HCT116 (cell line): ENCODE measurements at regions not wholly inside any gene's neighbourhood (a gene's known extent, or its start where the extent isn't known, plus 50 kb on each side); places are given as distances from the start of the nearest gene placed in this dataset.

Experiments
- CBX3 ChIP-seq: IDR thresholded peaks from 2 replicates; pipeline ENCODE4 v1.6.1; 2012; ENCODE audit warnings: low read depth
- CTCF ChIP-seq, 3 experiments: fragments of 200-600 bp in 1 of 3; sonication (generic) in 1 of 3; IDR thresholded peaks in 2 of 3; conservative IDR thresholded peaks in 1 of 3; 2 replicates each; pipeline ENCODE4 v1.5.1; 2012 to 2017; ENCODE audit warnings: low read depth in 2 of 3, low read length in 2 of 3, antibody characterized with exemption in 1 of 3, borderline replicate concordance in 1 of 3, control low read depth in 1 of 3, mild to moderate bottlenecking in 1 of 3, mixed read lengths in 1 of 3, mixed run types in 1 of 3, moderate library complexity in 1 of 3; ENCODE audit not compliant: insufficient read depth in 1 of 3
- EZH2 ChIP-seq: fragments of 200-600 bp; sonication (generic); IDR thresholded peaks from 2 replicates; pipeline ENCODE4 v1.6.1; 2017; ENCODE audit warnings: antibody characterized with exemption, mixed run types
- EZH2phosphoT487 ChIP-seq: fragments of 200-600 bp; IDR thresholded peaks from 2 replicates; pipeline ENCODE4 v1.6.1; 2018; ENCODE audit warnings: antibody characterized with exemption, borderline replicate concordance
- FOSL1 ChIP-seq: IDR thresholded peaks from 2 replicates; pipeline ENCODE4 v1.6.1; 2012; ENCODE audit warnings: low read depth
- POLR2A ChIP-seq: IDR thresholded peaks from 2 replicates; pipeline ENCODE4 v1.7.0; 2011; ENCODE audit warnings: borderline replicate concordance; ENCODE audit not compliant: insufficient read depth, insufficient read length; ENCODE audit errors: extremely low read depth
- POLR2AphosphoS5 ChIP-seq: IDR thresholded peaks from 2 replicates; pipeline ENCODE4 v1.6.1; 2011; ENCODE audit warnings: mild to moderate bottlenecking, low read depth, low read length, moderate library complexity
- ZNF274 ChIP-seq: fragments of 200-500 bp; sonication (Bioruptor generic); IDR thresholded peaks from 2 replicates; pipeline ENCODE4 v1.6.1; 2014; ENCODE audit warnings: mild to moderate bottlenecking, low read depth, low read length, inconsistent platforms
- TF ChIP-seq, protein P1 (sequence below): IDR thresholded peaks from 2 replicates; pipeline ENCODE4 v1.6.1; 2012; ENCODE audit warnings: low read depth
- TF ChIP-seq, protein P2 (sequence below): IDR thresholded peaks from 2 replicates; pipeline ENCODE4 v1.6.1; 2011; ENCODE audit warnings: mild to moderate bottlenecking, low read length, moderate library complexity; ENCODE audit not compliant: insufficient replicate concordance; ENCODE audit errors: extremely low read depth

- TF ChIP-seq EZH2phosphoT487 (no peak), POLR2AphosphoS5 (no peak), CTCF (IDR thresholded peaks at IDR 0.05 in 2 of 3, conservative IDR thresholded peaks at IDR 0.05 in 1 of 3; ENCODE audit: borderline replicate concordance in 1 of 3, insufficient read depth in 1 of 3, low read depth in 2 of 3, low read length in 2 of 3) (no peak), FOSL1 (no peak), ZNF274 (no peak), EZH2 (no peak), POLR2A (no peak), CBX3 (no peak)
- TF ChIP-seq, protein P1, sequence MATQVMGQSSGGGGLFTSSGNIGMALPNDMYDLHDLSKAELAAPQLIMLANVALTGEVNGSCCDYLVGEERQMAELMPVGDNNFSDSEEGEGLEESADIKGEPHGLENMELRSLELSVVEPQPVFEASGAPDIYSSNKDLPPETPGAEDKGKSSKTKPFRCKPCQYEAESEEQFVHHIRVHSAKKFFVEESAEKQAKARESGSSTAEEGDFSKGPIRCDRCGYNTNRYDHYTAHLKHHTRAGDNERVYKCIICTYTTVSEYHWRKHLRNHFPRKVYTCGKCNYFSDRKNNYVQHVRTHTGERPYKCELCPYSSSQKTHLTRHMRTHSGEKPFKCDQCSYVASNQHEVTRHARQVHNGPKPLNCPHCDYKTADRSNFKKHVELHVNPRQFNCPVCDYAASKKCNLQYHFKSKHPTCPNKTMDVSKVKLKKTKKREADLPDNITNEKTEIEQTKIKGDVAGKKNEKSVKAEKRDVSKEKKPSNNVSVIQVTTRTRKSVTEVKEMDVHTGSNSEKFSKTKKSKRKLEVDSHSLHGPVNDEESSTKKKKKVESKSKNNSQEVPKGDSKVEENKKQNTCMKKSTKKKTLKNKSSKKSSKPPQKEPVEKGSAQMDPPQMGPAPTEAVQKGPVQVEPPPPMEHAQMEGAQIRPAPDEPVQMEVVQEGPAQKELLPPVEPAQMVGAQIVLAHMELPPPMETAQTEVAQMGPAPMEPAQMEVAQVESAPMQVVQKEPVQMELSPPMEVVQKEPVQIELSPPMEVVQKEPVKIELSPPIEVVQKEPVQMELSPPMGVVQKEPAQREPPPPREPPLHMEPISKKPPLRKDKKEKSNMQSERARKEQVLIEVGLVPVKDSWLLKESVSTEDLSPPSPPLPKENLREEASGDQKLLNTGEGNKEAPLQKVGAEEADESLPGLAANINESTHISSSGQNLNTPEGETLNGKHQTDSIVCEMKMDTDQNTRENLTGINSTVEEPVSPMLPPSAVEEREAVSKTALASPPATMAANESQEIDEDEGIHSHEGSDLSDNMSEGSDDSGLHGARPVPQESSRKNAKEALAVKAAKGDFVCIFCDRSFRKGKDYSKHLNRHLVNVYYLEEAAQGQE, result no peak
- TF ChIP-seq, protein P2, sequence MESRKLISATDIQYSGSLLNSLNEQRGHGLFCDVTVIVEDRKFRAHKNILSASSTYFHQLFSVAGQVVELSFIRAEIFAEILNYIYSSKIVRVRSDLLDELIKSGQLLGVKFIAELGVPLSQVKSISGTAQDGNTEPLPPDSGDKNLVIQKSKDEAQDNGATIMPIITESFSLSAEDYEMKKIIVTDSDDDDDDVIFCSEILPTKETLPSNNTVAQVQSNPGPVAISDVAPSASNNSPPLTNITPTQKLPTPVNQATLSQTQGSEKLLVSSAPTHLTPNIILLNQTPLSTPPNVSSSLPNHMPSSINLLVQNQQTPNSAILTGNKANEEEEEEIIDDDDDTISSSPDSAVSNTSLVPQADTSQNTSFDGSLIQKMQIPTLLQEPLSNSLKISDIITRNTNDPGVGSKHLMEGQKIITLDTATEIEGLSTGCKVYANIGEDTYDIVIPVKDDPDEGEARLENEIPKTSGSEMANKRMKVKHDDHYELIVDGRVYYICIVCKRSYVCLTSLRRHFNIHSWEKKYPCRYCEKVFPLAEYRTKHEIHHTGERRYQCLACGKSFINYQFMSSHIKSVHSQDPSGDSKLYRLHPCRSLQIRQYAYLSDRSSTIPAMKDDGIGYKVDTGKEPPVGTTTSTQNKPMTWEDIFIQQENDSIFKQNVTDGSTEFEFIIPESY, result no peak
These were observed 251.5 kb upstream of the SOX9 start for GRCh38 chr17:71869293-71869692.
